Right lobe of liver (tissue), 6 donors: ENCODE measurements at regions not wholly inside any gene's neighbourhood (a gene's known extent, or its start where the extent isn't known, plus 50 kb on each side); places are given as distances from the start of the nearest gene placed in this dataset.

ENCODE experiments used
- ATAC-seq, 4 donors: fragments of 200-7000 bp; cut with Tn5 transposase; one replicate each; pipeline ENCODE4 v1.9.1; 2020; ENCODE audit warnings: mild to moderate bottlenecking in 4 of 4, moderate library complexity in 4 of 4
- DNase-seq, 3 donors: peaks; one replicate each; pipeline ENCODE4 v3.0.0-alpha.2; 2020
- H3K27ac ChIP-seq, 3 donors: fragments of 200-600 bp; one replicate each; pipeline ENCODE4 v1.8.0; 2022
- H3K27me3 ChIP-seq, 2 donors: fragments of 200-600 bp; one replicate each; pipeline ENCODE4 v1.8.0; 2022
- H3K36me3 ChIP-seq, 4 donors: fragments of 200-600 bp; sonication (generic) in 1 of 4; one replicate each; pipeline versions ENCODE4 v1.5.1 to v1.8.0; 2017 to 2022; ENCODE audit warnings: control low read depth in 1 of 4
- H3K4me1 ChIP-seq, 4 donors: fragments of 200-600 bp; sonication (generic) in 1 of 4; one replicate each; pipeline versions ENCODE4 v1.5.1 to v1.8.0; 2017 to 2022; ENCODE audit warnings: control low read depth in 1 of 4
- H3K4me3 ChIP-seq, 3 donors: fragments of 200-600 bp; one replicate each; pipeline ENCODE4 v1.8.0; 2022
- H3K9me3 ChIP-seq, 4 donors: fragments of 200-600 bp; sonication (generic) in 1 of 4; one replicate each; pipeline versions ENCODE4 v1.5.1 to v1.8.0; 2017 to 2022; ENCODE audit warnings: control low read depth in 1 of 4
- POLR2A ChIP-seq: fragments of 450-650 bp; IDR thresholded peaks from one replicate; pipeline ENCODE4 v1.6.1; 2017; ENCODE audit warnings: antibody characterized with exemption, mild to moderate bottlenecking
- WGBS: methylation state at CpG from one replicate; pipeline ENCODE4 v1.1.6; 2018; ENCODE audit warnings: low coverage, low lambda C conversion rate; ENCODE audit not compliant: insufficient coverage; ENCODE audit errors: missing lambda C conversion rate; 5-methylcytosine and 5-hydroxymethylcytosine counted together
- intact Hi-C, 2 donors: fragments of 100-400 bp; cut with DNase I; formaldehyde crosslinking; loops; one replicate each; pipeline versions ENCODE4 v1.11.2 to v1.14.1; 2022
- TF ChIP-seq, protein P1 (sequence below), 4 donors: fragments of 200-600 bp in 3 of 4; fragments of 450-650 bp in 1 of 4; IDR thresholded peaks; one replicate each; pipeline versions ENCODE4 v1.5.1 to v1.8.0; 2016 to 2022; ENCODE audit warnings: antibody characterized with exemption in 4 of 4, mild to moderate bottlenecking in 2 of 4
- donor health status: DM: no; HTN: yes; CAD: no.
- donor health status: DM: no; HTN: no; CAD: no.
- donor health status: DM: no; HTN: no; CAD: no.
- donor health status: DM: no; HTN: yes; CAD: no.
- donor health status: DM: no; HTN: yes; CAD: no.

DNA sequence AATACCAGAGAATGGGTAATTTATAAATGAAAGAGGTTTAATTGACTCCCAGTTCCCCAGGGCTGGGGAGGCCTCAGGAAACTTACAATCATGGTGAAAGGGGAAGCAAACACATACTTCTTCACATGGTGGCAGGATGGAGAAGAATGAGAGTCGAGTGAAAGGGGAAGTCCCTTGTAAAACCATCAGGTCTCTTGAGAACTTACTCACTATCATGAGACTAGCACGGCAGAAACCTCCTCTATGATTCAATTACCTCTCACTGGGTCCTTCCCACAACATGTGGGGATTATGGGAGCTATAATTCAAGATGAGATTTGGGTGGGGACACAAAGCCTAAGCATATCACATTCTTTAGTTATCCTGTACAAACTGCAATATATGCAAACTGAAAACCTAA lies 609.4 kb downstream of the MTRR start:
- Histone ChIP-seq H3K27me3 (no peaks in the 10 kb centered on the region), H3K36me3 (no peaks in the 10 kb centered on the region), H3K4me1 (no peaks in the 10 kb centered on the region), H3K4me3 (no peak overlapping the region), H3K27ac (no peak overlapping the region), H3K9me3 (no peaks in the 10 kb centered on the region)
- intact Hi-C loops, result no loop called here
- TF ChIP-seq POLR2A, result no peak
- TF ChIP-seq, protein P1, sequence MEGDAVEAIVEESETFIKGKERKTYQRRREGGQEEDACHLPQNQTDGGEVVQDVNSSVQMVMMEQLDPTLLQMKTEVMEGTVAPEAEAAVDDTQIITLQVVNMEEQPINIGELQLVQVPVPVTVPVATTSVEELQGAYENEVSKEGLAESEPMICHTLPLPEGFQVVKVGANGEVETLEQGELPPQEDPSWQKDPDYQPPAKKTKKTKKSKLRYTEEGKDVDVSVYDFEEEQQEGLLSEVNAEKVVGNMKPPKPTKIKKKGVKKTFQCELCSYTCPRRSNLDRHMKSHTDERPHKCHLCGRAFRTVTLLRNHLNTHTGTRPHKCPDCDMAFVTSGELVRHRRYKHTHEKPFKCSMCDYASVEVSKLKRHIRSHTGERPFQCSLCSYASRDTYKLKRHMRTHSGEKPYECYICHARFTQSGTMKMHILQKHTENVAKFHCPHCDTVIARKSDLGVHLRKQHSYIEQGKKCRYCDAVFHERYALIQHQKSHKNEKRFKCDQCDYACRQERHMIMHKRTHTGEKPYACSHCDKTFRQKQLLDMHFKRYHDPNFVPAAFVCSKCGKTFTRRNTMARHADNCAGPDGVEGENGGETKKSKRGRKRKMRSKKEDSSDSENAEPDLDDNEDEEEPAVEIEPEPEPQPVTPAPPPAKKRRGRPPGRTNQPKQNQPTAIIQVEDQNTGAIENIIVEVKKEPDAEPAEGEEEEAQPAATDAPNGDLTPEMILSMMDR (IDR thresholded peaks at IDR 0.05), result no peak
- 10% methylated on average over 2 of the region's 2 CpGs for WGBS
- DNase-seq, result no peak
- ATAC-seq, result no peak

DNA sequence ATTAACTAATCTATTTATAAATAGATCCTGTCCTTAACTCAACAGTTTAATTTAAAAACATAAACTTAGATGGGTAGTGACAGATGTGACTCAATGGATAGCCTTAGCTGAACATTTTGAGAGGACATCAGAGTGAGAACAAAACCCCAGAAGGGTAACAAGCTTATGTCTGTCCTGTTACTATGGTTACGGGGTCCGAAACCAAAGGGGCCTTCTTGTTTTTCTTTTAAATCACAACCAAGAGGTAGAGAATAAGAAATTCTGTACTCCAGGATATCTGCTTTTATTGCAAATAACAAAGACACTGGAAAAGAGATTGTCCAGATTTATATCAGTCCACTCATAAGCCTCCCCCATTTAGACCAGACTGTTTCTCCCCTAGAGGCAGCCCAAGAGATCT lies 612.1 kb downstream of the MTRR start:
- TF ChIP-seq POLR2A, result no peak
- TF ChIP-seq, protein P1 (IDR thresholded peaks at IDR 0.05), result no peak
- no peaks in the 10 kb centered on the region for H3K9me3 ChIP-seq
- no peaks in the 10 kb centered on the region for H3K36me3 ChIP-seq
- H3K27ac ChIP-seq, result no peak overlapping the region
- ATAC-seq (no peak), DNase-seq (no peak)
- no peaks in the 10 kb centered on the region for H3K4me1 ChIP-seq
- no peak overlapping the region for H3K4me3 ChIP-seq
- 44% methylated on average over 2 of the region's 2 CpGs for WGBS
- intact Hi-C loops, result no loop called here
- H3K27me3 ChIP-seq, result no peaks in the 10 kb centered on the region

DNA sequence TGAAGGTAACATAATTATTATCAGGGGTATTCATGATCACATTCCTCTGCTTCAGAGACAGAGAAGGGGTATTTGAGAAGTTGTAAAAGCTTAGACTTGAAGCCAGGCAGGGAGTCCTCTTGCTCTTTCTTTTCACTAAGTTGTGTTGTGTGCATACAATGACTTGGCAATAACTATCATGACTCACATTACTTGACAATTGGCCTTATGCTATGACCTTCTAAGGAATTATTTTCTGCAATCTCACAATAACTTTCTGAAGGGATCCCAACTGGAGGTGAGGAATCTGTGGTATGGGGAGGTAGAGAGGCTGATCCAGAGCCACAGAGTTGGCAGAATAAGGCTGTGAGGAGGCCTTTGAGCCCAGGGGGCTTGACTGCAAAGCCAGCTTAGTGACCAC lies 622.3 kb downstream of the MTRR start:
- no peaks in the 10 kb centered on the region for H3K9me3 ChIP-seq
- no peak overlapping the region for H3K27ac ChIP-seq
- ATAC-seq, result no peak
- DNase-seq, result no peak
- intact Hi-C loops, result no loop called here
- no peak for TF ChIP-seq POLR2A
- TF ChIP-seq, protein P1 (IDR thresholded peaks at IDR 0.05), result no peak
- H3K36me3 ChIP-seq, result no peaks in the 10 kb centered on the region
- H3K4me1 ChIP-seq, result no peaks in the 10 kb centered on the region
- H3K27me3 ChIP-seq, result no peaks in the 10 kb centered on the region
- no peak overlapping the region for H3K4me3 ChIP-seq

DNA sequence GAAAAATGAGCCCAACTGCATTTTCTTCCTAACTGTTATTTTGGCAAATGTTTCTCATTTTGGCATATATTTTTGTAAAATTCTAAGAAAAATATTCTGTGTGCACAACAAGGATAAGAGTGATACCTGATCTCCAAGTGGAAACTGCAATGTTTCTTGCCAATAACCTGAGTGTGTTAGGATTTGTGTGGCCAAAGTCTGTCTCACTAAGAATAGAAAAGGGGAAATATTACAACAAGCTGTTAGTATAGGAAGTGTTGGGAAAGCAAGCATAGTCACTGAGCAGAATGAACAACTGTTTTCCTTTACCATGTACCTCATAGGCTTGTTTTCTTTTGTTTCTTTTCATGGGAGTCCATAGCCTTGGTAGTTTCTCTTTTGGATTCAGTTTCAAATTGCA lies 624.2 kb downstream of the MTRR start:
- ATAC-seq (no peak), DNase-seq (no peak)
- no peak overlapping the region for H3K4me3 ChIP-seq
- H3K27me3 ChIP-seq, result no peaks in the 10 kb centered on the region
- no peaks in the 10 kb centered on the region for H3K4me1 ChIP-seq
- no peaks in the 10 kb centered on the region for H3K36me3 ChIP-seq
- TF ChIP-seq, protein P1 (IDR thresholded peaks at IDR 0.05), result no peak
- no peak for TF ChIP-seq POLR2A
- intact Hi-C loops, result no loop called here
- H3K9me3 ChIP-seq, result no peaks in the 10 kb centered on the region
- H3K27ac ChIP-seq, result no peak overlapping the region

DNA sequence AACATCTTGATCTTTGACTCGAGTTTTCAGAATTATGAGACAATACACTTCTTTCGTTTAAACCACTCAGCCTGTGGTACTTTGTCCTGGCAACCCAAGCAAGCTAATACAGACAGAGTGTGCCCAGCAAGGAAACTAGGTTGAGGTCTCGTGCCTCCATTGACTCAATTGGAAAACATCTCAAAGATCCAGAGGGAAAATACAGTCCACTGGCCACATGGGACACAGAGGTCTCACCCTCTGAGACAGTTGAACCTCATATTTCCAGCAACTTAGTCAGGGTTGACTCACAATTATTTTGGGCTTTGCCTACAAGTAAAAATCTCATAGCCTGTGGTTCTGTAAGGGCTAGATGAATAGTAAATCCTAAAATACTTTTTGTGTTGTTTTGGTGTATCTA lies 631.5 kb downstream of the MTRR start:
- Histone ChIP-seq H3K36me3 (no peaks in the 10 kb centered on the region), H3K27ac (no peak overlapping the region), H3K27me3 (no peaks in the 10 kb centered on the region), H3K4me1 (no peaks in the 10 kb centered on the region), H3K9me3 (no peaks in the 10 kb centered on the region), H3K4me3 (no peak overlapping the region)
- WGBS, result 29% methylated on average over 3 of the region's 3 CpGs
- TF ChIP-seq POLR2A, result no peak
- TF ChIP-seq, protein P1 (IDR thresholded peaks at IDR 0.05), result no peak
- intact Hi-C loops, result no loop called here
- DNase-seq (no peak), ATAC-seq (no peak)
